Glutamatergic neuron (in vitro differentiated cells): ENCODE measurements at regions not wholly inside any gene's neighbourhood (a gene's known extent, or its start where the extent isn't known, plus 50 kb on each side); places are given as distances from the start of the nearest gene placed in this dataset.

Experiments used
- DNase-seq: peaks from one replicate; pipeline ENCODE4 v3.0.0; 2022
- H3K27ac Mint-ChIP-seq: one replicate; pipeline ENCODE4 v1.8.0; 2020; ENCODE audit warnings: mild to moderate bottlenecking, mixed read lengths, inconsistent platforms; ENCODE audit not compliant: unreplicated experiment
- H3K27me3 Mint-ChIP-seq: one replicate; pipeline ENCODE4 v1.8.0; 2020; ENCODE audit warnings: mild to moderate bottlenecking, moderate library complexity, mixed read lengths, inconsistent platforms; ENCODE audit not compliant: unreplicated experiment
- H3K36me3 Mint-ChIP-seq: one replicate; pipeline ENCODE4 v1.8.0; 2020; ENCODE audit warnings: mild to moderate bottlenecking, mixed read lengths, inconsistent platforms; ENCODE audit not compliant: unreplicated experiment
- H3K4me1 Mint-ChIP-seq: one replicate; pipeline ENCODE4 v1.8.0; 2020; ENCODE audit warnings: mild to moderate bottlenecking, low read depth, mixed read lengths, inconsistent platforms; ENCODE audit not compliant: unreplicated experiment
- H3K4me3 Mint-ChIP-seq: one replicate; pipeline ENCODE4 v1.8.0; 2020; ENCODE audit warnings: mild to moderate bottlenecking, mixed read lengths, inconsistent platforms; ENCODE audit not compliant: unreplicated experiment
- H3K9me3 Mint-ChIP-seq: one replicate; pipeline ENCODE4 v1.8.0; 2020; ENCODE audit warnings: mild to moderate bottlenecking, moderate library complexity, mixed read lengths, inconsistent platforms; ENCODE audit not compliant: unreplicated experiment
- TF ChIP-seq, protein P1 (sequence below): fragments of 200-600 bp; sonication (generic); IDR thresholded peaks from one replicate; pipeline ENCODE4 v1.5.0; 2021; ENCODE audit not compliant: partially characterized antibody, unreplicated experiment

DNA sequence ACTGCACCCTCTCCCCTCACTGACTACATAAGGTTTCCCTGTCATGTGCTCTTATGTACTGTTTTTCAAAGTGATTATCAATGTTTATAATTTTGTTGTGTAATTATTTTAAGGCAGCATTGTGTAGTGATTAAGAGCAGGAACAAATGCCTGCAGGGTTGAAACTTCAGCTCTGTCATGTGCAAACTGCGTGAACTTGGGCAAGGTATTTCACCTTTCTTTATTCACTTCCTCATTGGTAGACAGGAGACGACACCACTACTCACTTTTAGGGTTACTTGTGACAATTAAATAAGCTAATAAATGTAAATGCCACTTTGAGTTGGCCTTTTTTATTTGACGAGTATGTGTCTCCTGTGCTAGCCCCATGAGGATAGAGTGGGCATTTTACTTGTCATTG lies 86.5 kb upstream of the E2F8 start:
- Mint-ChIP-seq H3K27ac (no peak overlapping the region), H3K36me3 (peaks cover 7% of the 10 kb centered on the region), H3K4me1 (peaks cover 6% of the 10 kb centered on the region), H3K4me3 (no peak overlapping the region), H3K9me3 (no peaks in the 10 kb centered on the region), H3K27me3 (no peaks in the 10 kb centered on the region)
- no peak for DNase-seq
- TF ChIP-seq, protein P1, sequence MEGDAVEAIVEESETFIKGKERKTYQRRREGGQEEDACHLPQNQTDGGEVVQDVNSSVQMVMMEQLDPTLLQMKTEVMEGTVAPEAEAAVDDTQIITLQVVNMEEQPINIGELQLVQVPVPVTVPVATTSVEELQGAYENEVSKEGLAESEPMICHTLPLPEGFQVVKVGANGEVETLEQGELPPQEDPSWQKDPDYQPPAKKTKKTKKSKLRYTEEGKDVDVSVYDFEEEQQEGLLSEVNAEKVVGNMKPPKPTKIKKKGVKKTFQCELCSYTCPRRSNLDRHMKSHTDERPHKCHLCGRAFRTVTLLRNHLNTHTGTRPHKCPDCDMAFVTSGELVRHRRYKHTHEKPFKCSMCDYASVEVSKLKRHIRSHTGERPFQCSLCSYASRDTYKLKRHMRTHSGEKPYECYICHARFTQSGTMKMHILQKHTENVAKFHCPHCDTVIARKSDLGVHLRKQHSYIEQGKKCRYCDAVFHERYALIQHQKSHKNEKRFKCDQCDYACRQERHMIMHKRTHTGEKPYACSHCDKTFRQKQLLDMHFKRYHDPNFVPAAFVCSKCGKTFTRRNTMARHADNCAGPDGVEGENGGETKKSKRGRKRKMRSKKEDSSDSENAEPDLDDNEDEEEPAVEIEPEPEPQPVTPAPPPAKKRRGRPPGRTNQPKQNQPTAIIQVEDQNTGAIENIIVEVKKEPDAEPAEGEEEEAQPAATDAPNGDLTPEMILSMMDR: no peak

- Mint-ChIP-seq H3K27ac (no peak overlapping the region), H3K9me3 (no peaks in the 10 kb centered on the region), H3K27me3 (no peaks in the 10 kb centered on the region), H3K4me1 (peaks cover 6% of the 10 kb centered on the region), H3K4me3 (no peak overlapping the region), H3K36me3 (peaks cover 7% of the 10 kb centered on the region)
- TF ChIP-seq, protein P1: peak; percentile 23
- no peak for DNase-seq
Measured at GRCh38 chr11:19326499-19326898, 85.8 kb upstream of the E2F8 start.

GRCh38 chr11:19323502-19323901 lies 82.8 kb upstream of the E2F8 start:
- no peaks in the 10 kb centered on the region for H3K27me3 Mint-ChIP-seq
- H3K9me3 Mint-ChIP-seq: no peaks in the 10 kb centered on the region
- H3K4me3 Mint-ChIP-seq: no peak overlapping the region
- H3K4me1 Mint-ChIP-seq: no peaks in the 10 kb centered on the region
- no peak for DNase-seq
- TF ChIP-seq, protein P1: no peak
- H3K27ac Mint-ChIP-seq: no peak overlapping the region
- peaks cover 7% of the 10 kb centered on the region for H3K36me3 Mint-ChIP-seq

GRCh38 chr11:19321351-19321750 lies 80.6 kb upstream of the E2F8 start:
- TF ChIP-seq, protein P1: no peak
- Mint-ChIP-seq H3K4me3 (no peak overlapping the region), H3K9me3 (no peaks in the 10 kb centered on the region), H3K27me3 (peaks cover 4% of the 10 kb centered on the region), H3K4me1 (no peaks in the 10 kb centered on the region), H3K27ac (no peak overlapping the region), H3K36me3 (peaks cover 7% of the 10 kb centered on the region)
- DNase-seq: no peak

GRCh38 chr11:19320827-19321226 lies 80.1 kb upstream of the E2F8 start:
- Mint-ChIP-seq H3K27me3 (peaks cover 4% of the 10 kb centered on the region), H3K9me3 (no peaks in the 10 kb centered on the region), H3K36me3 (peaks cover 7% of the 10 kb centered on the region), H3K4me1 (no peaks in the 10 kb centered on the region), H3K27ac (no peak overlapping the region), H3K4me3 (no peak overlapping the region)
- DNase-seq: no peak
- TF ChIP-seq, protein P1: no peak
